Activated CD8-positive, alpha-beta T cell treated with anti-CD3 and anti-CD28 coated beads for 36 hours (primary cell): ENCODE measurements at regions not wholly inside any gene's neighbourhood (a gene's known extent, or its start where the extent isn't known, plus 50 kb on each side); places are given as distances from the start of the nearest gene placed in this dataset.

Experiments
- ATAC-seq: fragments of 200-7000 bp; cut with Tn5 transposase; one replicate; pipeline ENCODE4 v1.10.0; 2021; ENCODE audit warnings: mild to moderate bottlenecking, moderate library complexity
- CTCF ChIA-PET: fragments of 350-600 bp; sonication (Branson Sonifier 250); formaldehyde crosslinking; loops from one replicate; lab custom pipeline; 2021; ENCODE audit warnings: antibody characterized with exemption; lab: Charles Lee
- POLR2A ChIA-PET: fragments of 350-600 bp; sonication (Branson Sonifier 250); formaldehyde crosslinking; loops from one replicate; lab custom pipeline; 2021; ENCODE audit warnings: antibody characterized with exemption; lab: Charles Lee
- DNase-seq: peaks from one replicate; pipeline ENCODE4 v3.0.0-alpha.2; 2020
- H3K27ac Mint-ChIP-seq: one replicate; pipeline ENCODE4 v1.8.0; 2021; ENCODE audit warnings: mild to moderate bottlenecking, mixed read lengths
- H3K27me3 Mint-ChIP-seq: one replicate; pipeline ENCODE4 v1.8.0; 2021; ENCODE audit warnings: mixed read lengths
- H3K36me3 Mint-ChIP-seq: one replicate; pipeline ENCODE4 v1.8.0; 2021; ENCODE audit warnings: low read depth, mixed read lengths
- H3K4me1 Mint-ChIP-seq: one replicate; pipeline ENCODE4 v1.8.0; 2021; ENCODE audit warnings: low read depth, mixed read lengths
- H3K4me3 Mint-ChIP-seq: one replicate; pipeline ENCODE4 v1.8.0; 2021; ENCODE audit warnings: mild to moderate bottlenecking, moderate library complexity, mixed read lengths
- H3K9me3 Mint-ChIP-seq: one replicate; pipeline ENCODE4 v1.8.0; 2021; ENCODE audit warnings: mixed read lengths
- intact Hi-C: fragments of 100-400 bp; cut with micrococcal nuclease; formaldehyde crosslinking; loops from one replicate; pipeline ENCODE4 v1.10.0; 2022
- TF ChIP-seq, protein P1 (sequence below): fragments of 200-600 bp; IDR thresholded peaks from one replicate; pipeline ENCODE4 v1.8.0; 2022; ENCODE audit warnings: antibody characterized with exemption, mild to moderate bottlenecking

DNA sequence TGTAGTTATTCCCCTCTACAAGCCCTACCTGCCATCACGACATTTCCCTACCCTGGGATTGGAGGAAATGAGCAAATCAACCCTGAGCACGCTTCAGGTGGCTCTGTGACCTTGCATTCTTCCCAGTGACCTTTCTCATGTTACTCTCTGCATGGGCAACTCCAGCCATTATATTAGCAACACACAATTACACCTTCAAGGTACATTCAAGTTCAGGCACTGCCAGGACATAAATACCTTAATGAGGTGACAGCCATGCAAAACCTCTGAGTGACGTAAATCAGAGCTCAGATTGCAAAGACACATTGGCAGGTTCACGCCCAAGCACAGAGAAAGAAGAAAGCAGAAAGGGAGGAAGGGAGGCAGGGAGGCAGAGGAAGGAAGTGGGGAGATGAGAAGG lies 68.7 kb upstream of the ALK start:
- TF ChIP-seq, protein P1, sequence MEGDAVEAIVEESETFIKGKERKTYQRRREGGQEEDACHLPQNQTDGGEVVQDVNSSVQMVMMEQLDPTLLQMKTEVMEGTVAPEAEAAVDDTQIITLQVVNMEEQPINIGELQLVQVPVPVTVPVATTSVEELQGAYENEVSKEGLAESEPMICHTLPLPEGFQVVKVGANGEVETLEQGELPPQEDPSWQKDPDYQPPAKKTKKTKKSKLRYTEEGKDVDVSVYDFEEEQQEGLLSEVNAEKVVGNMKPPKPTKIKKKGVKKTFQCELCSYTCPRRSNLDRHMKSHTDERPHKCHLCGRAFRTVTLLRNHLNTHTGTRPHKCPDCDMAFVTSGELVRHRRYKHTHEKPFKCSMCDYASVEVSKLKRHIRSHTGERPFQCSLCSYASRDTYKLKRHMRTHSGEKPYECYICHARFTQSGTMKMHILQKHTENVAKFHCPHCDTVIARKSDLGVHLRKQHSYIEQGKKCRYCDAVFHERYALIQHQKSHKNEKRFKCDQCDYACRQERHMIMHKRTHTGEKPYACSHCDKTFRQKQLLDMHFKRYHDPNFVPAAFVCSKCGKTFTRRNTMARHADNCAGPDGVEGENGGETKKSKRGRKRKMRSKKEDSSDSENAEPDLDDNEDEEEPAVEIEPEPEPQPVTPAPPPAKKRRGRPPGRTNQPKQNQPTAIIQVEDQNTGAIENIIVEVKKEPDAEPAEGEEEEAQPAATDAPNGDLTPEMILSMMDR: no peak
- H3K9me3 Mint-ChIP-seq: no peaks in the 10 kb centered on the region
- no peak overlapping the region for H3K27ac Mint-ChIP-seq
- ChIA-PET POLR2A (interaction anchor here (0.6 kb wide), 1 partner anchor 13 kb away, joined by 3 read pairs; no protein-coding TSS in a partner anchor), CTCF (no interaction called here)
- peaks cover 4% of the 10 kb centered on the region for H3K27me3 Mint-ChIP-seq
- DNase-seq (no peak), ATAC-seq (no peak)
- intact Hi-C loops: no loop called here
- H3K36me3 Mint-ChIP-seq: no peaks in the 10 kb centered on the region
- H3K4me1 Mint-ChIP-seq: no peaks in the 10 kb centered on the region
- no peak overlapping the region for H3K4me3 Mint-ChIP-seq

DNA sequence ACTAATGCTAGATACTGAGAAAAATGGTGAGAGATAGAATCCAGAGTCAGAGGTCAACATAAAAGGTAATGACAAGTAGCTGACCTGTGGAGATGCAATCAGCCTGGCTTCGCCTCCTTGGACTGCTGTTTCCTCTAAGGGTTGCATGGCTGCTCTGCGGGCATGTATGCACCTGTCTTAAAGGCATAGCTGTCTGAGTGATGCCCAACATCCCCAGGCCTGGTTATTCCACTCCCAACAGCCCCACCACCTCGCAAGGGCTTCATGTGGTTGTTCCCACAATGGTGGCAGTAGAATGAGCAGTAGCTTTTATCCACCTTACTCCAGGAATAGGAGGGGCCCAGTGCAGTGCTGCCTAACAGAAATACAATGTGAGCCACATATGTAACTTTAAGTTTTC lies 69.7 kb upstream of the ALK start:
- ChIA-PET POLR2A (no interaction called here), CTCF (no interaction called here)
- Mint-ChIP-seq H3K36me3 (no peaks in the 10 kb centered on the region), H3K27me3 (peaks cover 7% of the 10 kb centered on the region), H3K27ac (no peak overlapping the region), H3K9me3 (no peaks in the 10 kb centered on the region), H3K4me3 (no peak overlapping the region), H3K4me1 (no peaks in the 10 kb centered on the region)
- DNase-seq (no peak), ATAC-seq (no peak)
- intact Hi-C loops: no loop called here
- TF ChIP-seq, protein P1: no peak

DNA sequence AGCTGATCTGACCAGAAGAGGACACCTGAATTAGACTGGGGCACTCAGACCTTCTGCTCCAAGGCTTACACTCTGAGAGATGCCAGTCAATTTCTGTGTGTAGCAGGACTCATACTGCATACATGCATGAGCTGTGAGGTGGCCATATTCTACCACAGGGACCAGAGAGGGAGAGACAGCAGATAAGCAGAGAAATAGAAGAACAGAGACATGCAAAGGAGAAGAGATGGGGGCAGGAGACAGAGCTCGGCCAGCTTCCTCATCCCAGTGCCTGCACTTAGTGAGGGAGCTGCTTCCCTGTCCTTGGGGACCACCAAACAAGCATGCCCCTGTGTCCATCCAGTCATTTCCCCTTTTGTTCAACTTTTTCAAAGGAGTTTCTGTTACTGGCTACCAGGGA lies 73.9 kb upstream of the ALK start:
- Mint-ChIP-seq H3K27me3 (peaks cover 10% of the 10 kb centered on the region), H3K4me3 (no peak overlapping the region), H3K27ac (no peak overlapping the region), H3K36me3 (no peaks in the 10 kb centered on the region), H3K4me1 (no peaks in the 10 kb centered on the region), H3K9me3 (peaks cover 3% of the 10 kb centered on the region)
- CTCF ChIA-PET: no interaction called here
- intact Hi-C loops: no loop called here
- TF ChIP-seq, protein P1: no peak
- POLR2A ChIA-PET: no interaction called here
- DNase-seq (no peak), ATAC-seq (no peak)

DNA sequence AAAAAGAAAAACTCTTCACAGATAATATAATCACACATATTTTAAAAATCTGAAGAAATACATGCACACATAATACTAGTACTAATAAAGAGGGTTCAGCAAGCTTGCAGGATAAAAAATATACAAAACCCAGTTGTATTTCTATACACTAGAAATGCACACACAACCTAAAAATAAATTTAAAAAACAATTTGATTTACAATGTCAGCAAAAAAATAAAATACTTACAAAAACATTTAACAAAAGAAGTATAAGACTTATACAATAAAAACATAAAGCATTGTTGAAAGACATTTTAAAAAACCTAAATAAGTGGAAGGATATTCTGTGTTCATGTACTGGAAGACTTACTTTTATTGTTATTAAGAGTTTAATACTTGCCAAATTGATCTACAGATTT lies 81.7 kb upstream of the ALK start:
- Mint-ChIP-seq H3K27ac (no peak overlapping the region), H3K36me3 (no peaks in the 10 kb centered on the region), H3K9me3 (peaks cover 3% of the 10 kb centered on the region), H3K4me1 (no peaks in the 10 kb centered on the region), H3K27me3 (peaks cover 1% of the 10 kb centered on the region), H3K4me3 (no peak overlapping the region)
- TF ChIP-seq, protein P1: no peak
- no peak for ATAC-seq
- intact Hi-C loops: no loop called here
- ChIA-PET CTCF (no interaction called here), POLR2A (interaction anchor here (0.7 kb wide), 1 partner anchor 13 kb away, joined by 3 read pairs; no protein-coding TSS in a partner anchor)
- DNase-seq: no peak

DNA sequence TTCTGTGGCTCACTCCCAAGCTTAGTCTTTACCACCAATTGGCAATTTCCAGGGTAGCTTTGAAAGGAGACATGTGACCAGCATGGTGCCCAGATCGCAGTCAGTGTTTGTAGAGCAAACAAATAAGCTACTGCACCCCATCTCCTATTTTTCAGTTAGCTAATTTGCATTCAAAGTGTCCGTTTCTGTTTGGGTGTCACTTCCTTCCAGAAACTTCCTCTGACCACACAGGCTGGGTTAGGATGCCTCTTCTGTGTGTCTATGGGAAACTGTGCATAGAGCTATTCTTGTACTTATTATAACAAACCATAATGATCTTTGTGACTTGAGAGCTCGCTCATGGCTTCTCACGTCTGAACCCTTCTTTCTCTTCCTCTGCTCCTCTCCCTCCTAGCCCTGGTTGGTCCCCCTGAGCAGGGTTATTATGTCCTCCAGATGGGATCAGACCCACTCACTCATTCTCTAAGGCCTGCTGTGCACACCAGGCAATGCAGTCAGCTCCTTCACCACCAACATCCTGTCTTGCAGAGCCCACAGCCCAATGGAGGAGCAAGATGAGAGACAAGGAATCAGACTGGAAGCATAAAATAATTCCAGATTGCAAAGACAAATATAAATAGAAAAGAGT lies 101.2 kb upstream of the ALK start:
- Mint-ChIP-seq H3K4me1 (no peaks in the 10 kb centered on the region), H3K36me3 (no peaks in the 10 kb centered on the region), H3K27ac (no peak overlapping the region), H3K4me3 (no peak overlapping the region), H3K27me3 (peaks cover 3% of the 10 kb centered on the region), H3K9me3 (no peaks in the 10 kb centered on the region)
- no peak for DNase-seq
- POLR2A ChIA-PET: no interaction called here
- no peak for ATAC-seq
- CTCF ChIA-PET: no interaction called here
- TF ChIP-seq, protein P1: no peak
- intact Hi-C loops: no loop called here
